ENCODE measurements at regions not wholly inside any gene's neighbourhood (a gene's known extent, or its start where the extent isn't known, plus 50 kb on each side); places are given as distances from the start of the nearest gene placed in this dataset.

DNA sequence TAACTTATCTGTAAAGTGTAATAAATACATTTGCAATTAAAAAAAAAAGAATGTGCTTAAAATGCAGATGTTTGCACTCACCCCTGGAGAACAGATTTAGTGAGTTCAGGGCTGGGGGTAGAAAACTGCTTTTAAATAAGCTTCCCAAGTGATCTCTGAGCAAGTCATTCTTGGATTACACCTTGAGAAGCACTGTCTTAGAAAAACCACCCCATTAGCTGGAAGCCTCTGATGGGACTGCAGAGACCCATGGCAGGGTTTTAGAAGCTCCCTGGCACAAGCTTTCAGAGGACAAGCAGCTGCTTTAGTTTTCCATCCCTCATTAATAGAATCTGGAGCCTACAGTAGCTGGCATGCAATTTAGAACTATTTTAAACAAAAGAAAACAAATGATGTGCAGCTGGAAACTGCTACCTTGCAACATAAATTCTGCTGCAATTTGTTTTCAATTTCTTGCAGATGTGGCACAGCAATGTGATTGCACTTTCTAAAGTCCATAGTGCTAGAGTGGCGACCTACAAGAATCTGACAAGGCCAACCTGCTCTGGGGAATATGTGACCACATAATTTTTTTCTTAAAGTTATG, 141.5 kb downstream of the CDC42EP3 start:
- TF ChIP-seq CTCF (conservative IDR thresholded peaks at IDR 0.05; ENCODE audit: low read depth, low read length) = no peak
- TF ChIP-seq EZH2phosphoT487 (IDR thresholded peaks at IDR 0.05; ENCODE audit: borderline replicate concordance, low read length) = no peak
